ENCODE measurements at regions not wholly inside any gene's neighbourhood (a gene's known extent, or its start where the extent isn't known, plus 50 kb on each side); places are given as distances from the start of the nearest gene placed in this dataset.
"Not testable (repeated sequence)": the region's sequence is repeated elsewhere in the genome, so short reads cannot be mapped to it uniquely, and the experiment has no call there.

DNA sequence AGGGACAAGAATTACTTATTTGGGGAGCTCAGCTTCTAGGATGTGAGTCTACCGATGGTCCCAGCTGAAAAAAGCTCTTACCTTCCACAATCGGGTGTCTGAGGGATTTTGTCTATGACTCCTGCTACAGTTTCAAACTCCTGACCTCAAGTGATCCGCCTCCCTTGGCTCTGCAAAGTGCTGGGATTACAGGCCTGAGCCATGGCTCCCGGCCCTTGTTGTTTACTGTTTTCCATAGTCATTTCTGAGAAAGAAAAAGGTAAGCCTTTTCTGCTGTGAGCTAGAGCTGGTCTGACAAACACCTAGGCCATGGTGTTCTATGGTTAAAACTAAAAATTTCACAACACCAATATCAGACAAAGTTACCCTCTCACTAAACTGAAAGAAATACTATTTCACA lies 57.5 kb downstream of the PPIAL4C start:
- TF ChIP-seq CTCF (IDR thresholded peaks at IDR 0.05 in 4 of 5, conservative IDR thresholded peaks at IDR 0.05 in 1 of 5); POLR2A (IDR thresholded peaks at IDR 0.05): not testable (repeated sequence)
